ENCODE measurements at regions not wholly inside any gene's neighbourhood (a gene's known extent, or its start where the extent isn't known, plus 50 kb on each side); places are given as distances from the start of the nearest gene placed in this dataset.
"Not testable (repeated sequence)": the region's sequence is repeated elsewhere in the genome, so short reads cannot be mapped to it uniquely, and the experiment has no call there.

DNA sequence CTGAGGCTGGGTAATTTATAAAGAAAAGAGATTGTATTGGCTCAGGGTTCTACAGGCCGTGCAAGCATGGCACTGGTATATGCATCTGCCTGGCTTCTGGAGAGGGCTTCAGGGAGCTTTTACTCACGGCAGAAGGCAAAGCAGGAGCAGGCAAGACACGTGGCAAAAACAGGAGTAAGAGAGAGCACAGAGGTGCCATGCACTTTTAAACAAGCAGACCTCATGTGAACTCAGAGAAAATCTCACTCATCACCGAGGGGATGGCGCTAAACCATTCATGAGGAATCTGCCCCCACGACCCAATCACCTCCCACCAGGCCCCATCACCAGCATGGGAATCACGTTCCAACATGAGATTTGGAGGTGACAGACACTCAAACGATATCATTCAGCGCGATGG lies 400.7 kb upstream of the RUNX1 start:
- no peak for DNase-seq

DNA sequence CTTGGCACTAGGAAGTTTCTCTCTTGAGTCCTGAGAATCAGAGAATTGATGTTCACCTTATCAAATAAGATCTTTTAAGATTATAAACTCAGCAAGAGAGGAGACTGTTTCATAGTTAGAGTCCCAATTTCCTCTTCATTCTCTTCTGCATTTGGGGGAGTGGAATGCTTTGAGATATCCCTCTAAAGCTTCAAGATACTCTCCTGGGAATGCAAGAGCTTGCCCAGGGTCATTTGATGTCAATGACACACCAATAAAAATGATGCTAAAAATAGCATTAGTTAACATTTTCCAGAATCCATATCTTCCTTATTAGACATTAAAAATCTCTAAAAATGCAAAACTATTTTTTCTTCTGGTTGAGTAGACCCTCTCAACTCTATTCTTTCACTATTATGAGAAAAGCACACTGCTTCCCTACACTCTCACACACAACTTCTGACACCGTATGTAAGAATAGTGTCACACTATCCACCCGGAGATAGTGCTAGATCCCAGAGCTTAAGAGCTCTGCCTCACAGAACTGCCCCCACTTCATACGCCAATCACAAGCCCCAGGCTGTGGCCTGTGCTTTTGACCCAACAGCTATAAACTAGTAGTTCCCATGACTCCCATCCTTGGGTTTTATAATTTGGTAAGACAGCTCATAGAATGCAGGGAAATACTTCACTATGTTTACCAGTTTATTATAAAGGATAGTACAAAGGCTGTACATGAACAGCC lies 399.9 kb upstream of the RUNX1 start:
- DNase-seq, result no peak

DNA sequence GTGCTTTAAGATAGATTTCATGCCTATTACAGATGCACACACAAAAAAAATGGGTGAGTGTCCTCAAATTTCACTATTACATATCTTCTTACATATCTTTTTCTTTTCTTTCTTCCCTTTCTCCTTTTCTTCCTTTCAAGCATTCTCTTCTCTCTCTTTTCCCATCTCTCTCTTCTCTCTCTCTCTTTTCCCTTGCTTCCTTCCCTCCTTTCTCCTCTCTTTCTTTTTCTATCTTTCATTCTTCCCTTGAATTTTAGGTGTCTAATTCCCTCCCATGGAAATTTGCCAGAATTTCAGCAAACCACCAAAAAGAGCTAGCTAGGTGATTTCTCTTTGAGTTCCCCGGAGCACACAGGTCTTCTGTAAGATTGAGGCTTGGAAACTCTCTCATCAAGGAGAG lies 395.3 kb upstream of the RUNX1 start:
- no peak for DNase-seq

DNA sequence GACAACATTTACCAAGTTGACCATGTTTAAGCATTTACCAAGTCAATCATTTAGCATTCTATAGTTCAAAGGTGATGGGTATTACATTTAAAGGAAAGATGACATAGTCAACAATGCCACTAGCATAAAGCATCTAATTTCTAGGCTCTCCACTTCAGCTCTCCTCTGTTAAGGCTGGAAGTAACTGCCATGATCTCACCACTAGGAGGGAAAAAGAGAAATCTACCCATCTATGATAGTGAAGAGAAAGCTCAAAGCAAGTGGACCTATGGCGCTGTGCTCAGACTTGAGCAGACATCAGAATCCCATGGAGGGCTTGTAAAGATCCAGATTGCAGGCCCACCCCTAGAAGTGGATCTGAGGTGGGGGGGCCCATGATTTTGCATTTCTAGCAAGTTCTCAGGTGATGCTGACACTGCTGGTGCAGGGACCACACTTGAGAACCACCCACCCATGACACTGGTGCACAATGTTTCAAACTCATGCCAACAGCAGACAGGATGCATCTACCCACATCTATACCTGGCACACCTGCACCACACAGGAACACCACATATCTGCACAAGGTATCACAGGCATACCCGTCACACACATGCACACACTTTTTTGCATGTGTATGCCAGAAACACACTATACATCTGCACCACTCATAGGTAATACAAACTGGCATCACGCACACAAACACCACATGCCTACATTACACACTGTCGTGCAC lies 392.9 kb upstream of the RUNX1 start:
- no peak for DNase-seq

DNA sequence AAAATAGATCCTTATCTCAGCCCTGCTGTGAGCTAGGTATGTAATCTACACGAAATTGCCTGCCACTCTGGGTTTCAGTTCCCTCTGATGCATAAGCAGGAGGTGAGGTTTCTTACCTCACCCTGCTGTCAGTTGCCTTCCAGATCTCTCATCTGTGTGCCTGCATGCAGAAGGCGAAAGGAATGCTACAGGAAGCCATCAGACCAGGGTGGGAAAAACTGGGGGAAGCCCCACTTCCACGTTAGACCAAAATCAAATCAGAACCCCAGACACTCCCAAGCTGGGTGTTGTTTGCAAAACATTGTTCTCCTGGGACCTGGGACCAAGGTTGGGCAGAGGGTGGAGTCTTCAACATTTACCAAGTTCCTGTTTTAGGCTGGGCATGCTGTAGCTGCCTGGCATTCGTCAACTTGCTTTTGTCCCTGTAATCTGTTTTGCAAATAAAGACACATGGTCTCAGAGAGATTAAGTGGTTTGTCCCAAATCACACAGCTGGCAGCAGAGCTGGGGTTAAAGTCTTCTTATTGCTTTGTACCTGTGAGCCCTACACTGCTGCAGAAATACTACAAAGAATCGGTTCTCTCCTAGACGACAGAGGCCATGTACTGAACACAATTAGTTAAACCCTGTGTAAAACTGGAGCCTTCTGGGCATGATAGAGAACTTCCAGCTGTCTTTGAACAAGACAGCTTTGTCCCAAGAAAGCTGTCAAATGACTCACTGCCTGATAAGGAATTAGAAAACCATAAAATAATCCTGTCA lies 389.7 kb upstream of the RUNX1 start:
- DNase-seq, result no peak

DNA sequence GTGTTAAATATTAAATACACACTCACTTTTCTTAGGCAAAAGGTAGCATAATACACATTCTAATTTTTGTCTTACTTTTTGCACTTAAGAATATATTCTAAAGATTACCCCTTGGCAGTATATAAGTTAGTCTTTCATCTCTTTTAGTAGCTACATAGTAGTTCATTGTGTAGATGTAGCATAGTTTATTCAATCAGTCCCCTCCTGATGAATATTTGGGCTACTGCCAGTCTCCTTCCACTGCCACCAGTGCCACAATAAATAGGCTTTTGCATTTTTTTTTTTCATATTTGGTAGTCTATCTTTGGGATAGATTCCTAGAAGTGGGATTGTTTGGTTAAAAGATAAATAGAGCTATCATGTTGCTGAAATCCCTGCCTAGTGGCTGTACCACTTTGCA lies 388.8 kb upstream of the RUNX1 start:
- no peak for DNase-seq

DNA sequence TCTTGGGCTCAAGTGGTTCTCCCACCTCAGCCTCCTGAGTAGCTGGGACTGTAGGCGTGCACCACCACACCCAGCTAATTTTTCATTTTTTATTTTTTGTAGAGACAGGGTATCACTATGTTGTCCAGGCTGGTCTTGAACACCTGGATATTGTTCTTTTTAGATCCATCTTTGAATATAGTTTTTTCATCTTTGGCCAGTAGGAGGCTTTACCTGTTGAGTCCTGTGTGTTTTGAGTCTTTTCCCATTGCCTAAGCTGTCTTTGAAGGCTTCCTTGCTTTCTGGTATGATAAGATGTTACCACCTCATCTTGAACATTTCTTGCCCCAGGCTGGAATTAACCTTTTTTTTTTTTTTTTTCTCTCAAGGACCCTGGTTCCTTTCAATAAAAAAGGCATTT lies 387.8 kb upstream of the RUNX1 start:
- DNase-seq, result peak in 1 of 2 experiments; percentile 1

DNA sequence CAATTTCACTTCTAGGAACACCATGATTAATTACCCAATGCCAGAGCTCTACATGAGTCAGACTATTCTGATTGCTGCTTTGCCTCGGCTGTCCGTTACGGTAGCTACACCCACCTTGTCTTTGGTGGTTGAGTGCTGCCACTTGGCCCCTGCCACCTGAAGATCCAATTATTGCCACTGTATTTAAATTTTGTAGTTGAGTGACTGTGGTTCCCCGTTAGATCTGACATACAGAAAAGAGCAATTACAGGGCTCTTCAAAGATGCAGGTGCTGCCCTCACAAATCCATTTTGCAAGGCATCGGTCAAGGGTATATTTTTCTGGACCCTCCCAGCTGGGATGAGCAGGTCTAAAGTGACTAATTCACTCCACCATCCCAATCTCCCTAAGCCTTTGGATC lies 383.5 kb upstream of the RUNX1 start:
- not testable (repeated sequence) for DNase-seq

DNA sequence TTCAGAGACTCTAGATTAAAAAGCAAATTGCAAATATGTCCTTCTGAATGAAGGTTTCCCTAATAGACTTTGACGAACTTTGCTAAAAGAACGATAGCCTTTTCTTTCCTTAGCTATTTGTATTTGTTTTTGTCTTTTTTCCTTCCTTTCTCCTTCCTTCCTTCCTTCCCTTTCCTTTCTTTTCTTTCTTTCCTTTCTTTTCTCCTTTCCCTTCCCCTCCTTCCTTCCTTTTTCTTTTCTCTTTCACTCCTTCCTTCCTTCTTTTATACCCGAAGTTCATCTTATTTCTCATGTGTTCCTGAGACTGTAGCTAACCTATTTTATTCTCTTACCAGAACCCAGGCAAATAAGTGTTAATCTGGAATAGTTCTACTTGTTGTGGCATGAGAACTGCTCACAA lies 381.2 kb upstream of the RUNX1 start:
- no peak for DNase-seq

DNA sequence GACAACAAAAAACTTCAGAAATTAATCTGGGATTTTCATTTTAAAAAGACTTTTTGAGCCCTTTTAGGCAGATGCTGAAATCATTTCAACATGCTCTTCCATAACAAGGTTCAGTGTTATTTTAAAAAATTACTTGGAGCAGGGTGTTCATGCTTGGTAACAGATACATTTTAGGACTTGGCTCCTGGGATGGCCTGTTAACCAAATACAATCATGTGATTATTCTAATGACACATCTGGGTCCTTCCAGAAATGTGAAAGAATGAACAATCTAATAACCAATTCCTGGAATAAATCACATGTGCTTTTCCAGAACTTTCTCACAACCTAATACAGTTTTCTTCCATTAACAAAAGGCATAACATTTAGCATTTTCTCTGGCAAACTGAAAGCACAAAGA lies 379.8 kb upstream of the RUNX1 start:
- DNase-seq, result no peak

DNA sequence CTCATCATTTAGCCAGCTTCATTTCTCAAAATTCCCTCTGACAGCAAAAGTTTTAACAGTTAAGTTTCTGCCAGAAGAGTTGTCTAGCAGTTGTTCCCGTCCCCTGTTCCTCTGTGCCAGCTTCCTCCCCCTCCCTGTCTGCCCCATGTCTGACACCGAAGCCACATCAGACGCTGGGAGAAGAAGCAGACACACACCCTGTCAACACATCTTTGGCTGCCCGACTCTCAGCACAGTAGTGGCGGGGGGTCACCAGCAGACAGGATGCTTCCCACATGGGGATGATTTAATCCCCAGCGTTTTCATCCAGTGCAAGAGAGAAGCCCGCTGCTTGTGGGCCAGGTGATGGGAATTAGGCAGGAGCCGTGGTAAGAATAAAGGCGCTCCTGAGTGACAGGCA lies 379.4 kb upstream of the RUNX1 start:
- DNase-seq, result no peak

DNA sequence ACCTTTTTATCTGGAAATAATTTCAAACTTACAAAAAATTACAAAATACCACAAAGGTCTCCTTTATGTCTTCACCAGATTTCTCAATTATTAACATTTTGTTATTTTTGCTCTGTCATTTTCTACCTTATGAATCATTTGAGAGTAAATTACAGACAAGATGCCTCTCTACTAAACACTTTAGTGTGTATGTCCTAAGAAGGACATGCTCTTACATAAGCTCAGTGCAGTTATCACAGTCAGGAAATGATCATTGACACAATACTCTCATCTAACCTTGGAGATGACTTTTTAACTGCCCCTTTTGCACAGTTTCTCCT lies 378.9 kb upstream of the RUNX1 start:
- no peak for DNase-seq

DNA sequence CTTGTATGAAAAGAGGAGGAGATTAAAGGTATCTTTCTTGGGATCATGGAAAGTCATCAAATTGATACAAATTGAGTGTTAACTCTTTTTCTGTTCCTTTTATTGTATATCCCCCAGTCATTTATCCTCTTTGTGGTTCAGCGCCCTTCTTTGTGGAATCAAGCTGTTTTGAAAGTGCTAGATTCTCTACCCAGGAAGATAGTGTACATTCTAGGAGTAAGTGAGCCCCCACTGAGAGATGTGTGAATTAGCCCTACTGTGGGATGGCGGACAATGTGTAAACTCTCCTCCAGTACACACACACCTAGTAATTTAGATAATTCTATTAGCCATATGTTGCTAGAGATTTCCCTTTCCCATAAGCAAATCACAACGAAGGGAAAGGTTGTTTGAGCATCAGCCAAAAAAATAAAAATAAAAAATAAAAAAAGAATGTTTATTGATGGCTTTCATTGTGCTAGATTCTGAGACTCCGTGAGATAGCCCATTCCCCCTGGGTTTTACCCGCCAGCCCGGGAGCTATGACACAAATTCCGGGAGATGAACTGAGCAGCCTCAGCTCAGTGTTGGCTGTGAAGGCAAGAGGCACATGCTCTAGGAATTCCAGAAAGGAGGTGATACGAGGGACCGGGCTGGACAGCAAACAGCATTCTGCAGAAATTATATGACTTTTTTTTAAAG lies 378.4 kb upstream of the RUNX1 start:
- no peak for DNase-seq

DNA sequence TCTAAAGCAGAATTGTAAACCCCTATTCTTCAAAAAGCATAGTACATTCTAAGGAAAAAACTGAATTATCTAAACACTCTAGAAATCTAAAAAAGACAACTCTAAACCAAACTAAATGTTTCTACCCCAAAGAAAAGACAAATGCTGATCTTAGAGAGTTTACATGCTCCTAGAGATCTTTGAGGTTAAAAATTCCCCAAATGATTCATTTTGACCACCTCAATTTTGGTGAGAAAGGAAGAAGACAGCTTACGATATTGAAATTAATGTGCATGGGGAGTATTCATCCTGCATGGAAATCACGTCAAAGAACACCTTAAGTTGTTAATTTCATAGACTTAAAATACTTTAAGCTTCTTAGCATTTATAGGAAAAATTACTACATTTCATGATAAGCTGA lies 377.8 kb upstream of the RUNX1 start:
- no peak for DNase-seq

DNA sequence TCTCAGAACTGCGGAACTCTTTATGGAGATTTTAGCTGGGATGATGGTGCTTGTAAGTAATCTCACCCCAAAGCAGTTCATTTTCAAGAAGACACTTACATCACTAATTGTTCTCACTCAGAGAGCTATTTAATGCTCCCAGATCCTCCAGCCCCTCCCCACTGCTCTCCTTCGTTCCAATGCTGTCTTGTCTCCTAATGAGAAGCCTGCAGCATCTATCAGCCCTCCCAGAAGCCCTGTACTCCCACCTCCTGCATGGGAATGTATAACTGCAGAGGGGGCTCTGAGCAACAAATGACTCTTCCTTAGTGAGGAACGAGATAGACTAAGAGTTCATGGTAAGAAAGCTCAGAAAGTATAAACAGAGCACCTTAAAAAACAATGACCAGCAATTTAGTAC lies 377.4 kb upstream of the RUNX1 start:
- DNase-seq, result no peak

DNA sequence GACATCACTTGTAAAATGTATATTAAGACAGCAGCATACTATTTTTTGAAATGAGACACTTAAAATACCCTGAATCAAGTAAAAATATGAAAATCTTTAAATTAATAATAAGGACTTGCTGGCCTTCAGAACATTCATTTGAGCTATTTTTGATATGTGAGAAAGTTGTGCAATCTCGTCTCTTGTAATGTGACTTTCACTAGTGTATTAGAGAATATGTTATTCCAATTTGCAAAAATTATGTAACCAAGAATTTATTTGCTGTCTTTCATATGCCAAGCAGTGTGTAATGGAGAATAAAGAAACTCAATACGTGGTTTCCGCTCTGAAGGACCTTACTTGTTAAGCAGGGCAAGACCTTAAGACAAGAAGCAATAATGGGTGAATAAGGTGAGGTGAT lies 375.0 kb upstream of the RUNX1 start:
- DNase-seq, result no peak

DNA sequence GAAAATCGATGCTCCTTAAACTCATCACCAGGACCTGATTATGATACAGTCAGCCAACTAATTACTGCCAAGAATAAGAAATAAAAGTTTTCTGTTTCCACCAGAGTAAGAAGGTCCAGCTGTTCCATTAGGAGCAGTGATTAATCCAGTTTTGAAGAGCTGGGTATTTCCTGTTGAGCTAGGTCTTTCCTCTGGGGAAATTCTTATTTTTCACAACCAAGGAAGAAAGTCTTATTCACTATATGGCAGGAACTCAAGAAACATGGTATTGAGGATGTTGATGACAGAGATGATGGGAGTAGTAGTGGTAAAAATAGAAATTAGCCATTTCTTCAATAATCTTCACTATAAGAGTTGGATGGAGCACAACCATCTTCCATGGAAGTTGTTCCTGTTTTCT lies 374.6 kb upstream of the RUNX1 start:
- no peak for DNase-seq

DNA sequence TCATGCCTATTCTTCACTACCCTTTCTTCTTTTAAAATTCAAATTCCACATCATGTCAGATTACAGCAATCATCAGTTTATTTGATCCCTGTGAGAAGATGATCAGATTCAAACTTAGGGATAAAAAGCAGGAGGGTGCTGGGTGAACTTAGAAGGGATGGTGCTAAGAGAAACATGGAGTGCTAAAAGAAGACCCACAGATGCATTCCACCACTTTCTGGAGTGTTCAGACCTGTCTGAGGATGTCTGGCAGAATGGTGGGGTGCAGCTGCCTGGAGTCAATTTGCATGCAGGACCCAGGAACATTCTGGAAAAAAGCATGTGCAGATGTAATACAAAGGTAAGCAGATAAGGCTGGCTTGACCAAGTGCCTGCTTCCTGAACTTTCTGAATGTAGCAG lies 372.9 kb upstream of the RUNX1 start:
- DNase-seq, result no peak

DNA sequence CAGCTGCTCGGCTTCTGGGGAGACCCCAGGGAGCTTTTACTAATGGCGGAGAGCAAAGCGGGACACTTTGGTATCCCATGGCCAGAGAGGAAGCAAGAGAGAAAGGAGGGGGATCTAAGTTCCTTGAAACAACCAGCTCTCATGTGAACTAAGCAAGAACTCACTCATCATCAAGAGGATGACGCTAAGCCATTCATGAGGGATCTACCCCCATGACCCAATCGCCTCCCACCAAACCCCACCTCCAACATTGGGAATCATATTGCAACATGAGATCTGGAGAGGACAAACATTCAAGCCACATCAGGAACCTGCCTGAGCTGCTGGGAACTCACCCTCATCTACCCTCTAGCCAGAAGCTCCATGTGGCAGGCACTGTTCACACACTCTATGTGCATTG lies 372.1 kb upstream of the RUNX1 start:
- no peak for DNase-seq

DNA sequence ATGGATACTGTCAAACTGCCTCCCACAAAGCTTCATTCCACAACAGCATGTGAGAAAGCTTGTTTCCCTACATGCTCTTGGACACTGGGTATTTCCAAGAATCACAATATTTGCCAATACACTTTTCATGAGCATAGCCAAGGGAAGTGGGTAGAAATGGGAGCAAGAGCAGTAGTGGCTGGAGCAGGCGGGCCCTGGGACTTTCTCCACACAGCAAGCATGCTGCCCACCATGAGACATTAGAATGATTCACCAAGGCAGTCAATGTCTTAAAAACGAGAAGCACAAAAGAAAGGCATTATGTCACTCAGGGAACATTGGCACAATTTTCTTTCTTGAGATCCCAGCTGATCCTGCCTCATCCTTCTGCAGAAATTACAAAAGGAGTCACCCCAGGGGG lies 371.6 kb upstream of the RUNX1 start:
- no peak for DNase-seq

DNA sequence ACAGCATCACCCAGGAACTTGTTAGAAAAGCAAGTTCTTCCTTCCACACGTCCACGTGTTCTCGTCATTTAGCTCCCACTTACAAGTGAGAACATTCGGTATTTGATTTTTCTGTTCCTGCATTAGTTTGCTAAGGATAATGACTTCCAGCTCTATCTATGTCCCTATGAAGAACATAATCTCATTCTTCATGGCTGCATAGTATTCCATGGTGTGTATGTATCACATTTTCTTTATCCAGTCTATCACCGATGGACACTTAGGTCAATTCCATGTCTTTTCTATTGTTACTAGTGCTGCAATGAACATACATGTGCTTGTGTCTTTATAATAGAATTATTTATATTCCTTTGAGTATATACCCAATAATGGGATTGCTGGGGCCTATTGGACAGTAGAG lies 368.7 kb upstream of the RUNX1 start:
- no peak for DNase-seq

DNA sequence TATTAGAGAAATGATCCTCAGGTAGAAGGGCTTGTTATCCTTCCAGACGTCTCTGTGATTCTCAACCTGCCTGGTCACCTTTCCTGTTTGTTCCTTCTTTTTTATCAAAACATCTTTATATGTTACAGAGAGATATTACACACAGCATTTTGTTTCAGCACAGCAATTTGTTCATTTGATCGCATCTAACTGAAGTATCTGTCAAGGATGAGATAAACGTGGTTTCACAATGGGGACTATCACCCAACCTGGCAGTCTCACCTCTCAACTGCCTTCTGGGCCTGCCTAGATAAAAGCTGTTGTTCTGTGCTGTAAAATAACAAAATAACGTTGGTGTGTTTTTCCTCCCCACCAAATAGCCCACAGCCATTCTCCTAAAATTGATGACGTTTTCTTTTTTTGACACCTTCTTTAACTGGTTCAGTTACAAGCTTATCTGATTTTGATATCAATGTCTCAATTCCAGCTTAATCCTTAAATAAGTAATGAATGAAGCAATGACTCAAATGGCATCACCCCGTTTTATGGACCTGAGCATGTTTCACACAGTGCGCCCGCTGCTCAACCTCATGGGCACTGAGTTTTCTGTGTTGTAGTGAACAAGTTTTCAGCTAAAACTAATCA lies 367.9 kb upstream of the RUNX1 start:
- DNase-seq, result no peak

DNA sequence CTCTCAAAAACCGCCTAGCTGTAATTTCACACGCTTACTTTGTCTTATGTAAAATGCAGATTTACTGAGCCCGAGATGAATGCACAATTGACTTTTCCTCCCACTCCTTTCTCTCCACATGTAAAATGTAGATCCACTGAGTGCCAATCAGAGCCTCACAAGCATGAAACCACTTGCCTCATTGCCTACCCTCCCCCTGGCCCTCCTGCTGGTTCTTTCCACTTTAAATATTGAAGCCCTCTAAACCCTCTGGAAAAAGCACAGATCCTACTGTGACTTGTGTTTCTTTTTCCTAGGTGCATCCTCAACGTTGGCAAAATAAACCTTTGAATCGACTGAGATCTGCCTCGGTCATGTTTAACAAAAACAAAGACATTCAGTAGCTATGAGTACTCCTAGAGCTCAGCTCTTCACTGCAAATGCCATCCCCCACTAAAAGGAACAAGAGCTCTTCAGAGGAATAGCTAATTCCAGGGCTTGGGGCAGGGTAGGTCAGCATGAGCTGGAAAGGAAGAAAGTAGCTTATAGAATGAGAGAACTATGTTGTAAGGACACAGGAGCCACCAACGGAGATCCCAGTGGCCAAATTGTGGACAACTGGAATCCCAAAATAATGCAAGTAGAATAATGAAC lies 365.5 kb upstream of the RUNX1 start:
- no peak for DNase-seq
